GM21381 (cell line): ENCODE measurements at regions not wholly inside any gene's neighbourhood (a gene's known extent, or its start where the extent isn't known, plus 50 kb on each side); places are given as distances from the start of the nearest gene placed in this dataset.
"Not testable (repeated sequence)": the region's sequence is repeated elsewhere in the genome, so short reads cannot be mapped to it uniquely, and the experiment has no call there.

Experiments
- ATAC-seq: cut with Tn5 transposase; IDR thresholded peaks from one replicate; pipeline ENCODE4 v1.9.1; 2021; ENCODE audit warnings: mild to moderate bottlenecking, moderate library complexity; ENCODE audit not compliant: unreplicated experiment

DNA sequence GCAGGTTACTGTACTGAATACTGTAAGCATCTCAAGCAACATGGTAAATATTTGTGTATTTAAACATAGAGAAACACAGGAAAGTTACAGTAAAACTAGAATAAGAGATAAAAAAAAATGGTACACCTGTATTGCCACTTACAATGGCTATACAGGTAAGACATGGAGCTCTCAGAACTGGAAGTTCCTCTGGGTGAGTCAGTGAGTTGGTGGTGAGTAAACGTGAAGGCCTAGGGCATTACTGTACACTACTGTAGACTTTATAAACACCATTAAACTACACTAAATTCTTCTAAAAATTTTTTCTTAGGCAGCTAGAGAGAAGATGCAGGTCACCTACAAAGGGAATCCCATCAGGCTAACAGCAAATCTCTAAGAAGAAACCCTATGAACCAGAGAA is 872.9 kb downstream of the TAF11L14 start:
- no peak for ATAC-seq

DNA sequence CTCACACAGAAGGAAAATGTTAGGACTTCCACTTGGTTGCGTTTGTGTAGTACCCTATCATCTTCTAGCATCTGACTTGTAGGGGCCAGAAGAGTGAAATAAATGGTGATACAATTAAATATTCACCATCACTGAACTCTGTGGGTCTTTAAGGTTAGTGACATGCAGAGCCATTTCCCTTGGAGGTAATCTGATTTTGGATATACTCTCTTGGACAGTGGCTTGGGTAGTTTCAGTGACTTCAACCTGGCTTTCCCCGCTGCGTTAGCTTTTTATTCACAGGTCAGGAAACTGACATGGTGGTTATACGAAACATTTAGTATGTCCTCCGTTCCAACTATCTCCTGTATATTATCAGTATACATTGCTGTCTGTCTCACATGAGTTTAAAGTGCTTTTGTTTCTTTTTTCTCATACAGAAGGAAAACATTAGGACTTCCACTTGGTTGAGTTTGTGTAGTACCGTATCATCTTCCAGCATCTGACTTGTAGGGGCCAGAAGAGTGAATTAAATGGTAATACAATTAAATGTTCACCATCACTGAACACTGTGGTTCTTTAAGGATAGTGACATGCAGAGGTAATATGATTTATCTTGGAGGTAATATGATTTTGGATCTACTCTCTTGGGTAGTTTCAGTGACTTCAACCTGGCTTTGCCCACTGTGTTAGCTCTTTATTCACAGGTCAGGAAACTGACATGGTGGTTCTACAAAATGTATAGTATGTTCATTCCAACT is 883.6 kb downstream of the TAF11L14 start:
- ATAC-seq = no peak

DNA sequence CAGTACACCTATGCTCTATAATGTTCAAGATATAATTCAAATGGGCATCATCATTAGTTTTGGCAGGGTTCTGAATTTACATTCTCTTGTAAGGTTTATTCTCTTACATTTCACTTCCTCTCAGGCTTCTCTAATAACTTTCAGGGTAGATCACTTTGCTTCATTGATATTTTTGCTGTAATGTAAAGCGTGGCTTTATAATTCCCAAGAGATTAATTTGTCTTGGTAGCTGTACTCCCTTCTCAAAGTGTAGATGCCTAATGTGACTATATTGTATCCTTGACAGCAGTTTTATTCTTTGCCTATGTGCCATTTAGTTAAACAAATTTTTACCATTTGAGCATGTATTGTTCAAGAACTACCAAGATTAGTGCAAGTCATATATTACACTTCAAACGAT is 889.1 kb downstream of the TAF11L14 start:
- ATAC-seq = no peak

DNA sequence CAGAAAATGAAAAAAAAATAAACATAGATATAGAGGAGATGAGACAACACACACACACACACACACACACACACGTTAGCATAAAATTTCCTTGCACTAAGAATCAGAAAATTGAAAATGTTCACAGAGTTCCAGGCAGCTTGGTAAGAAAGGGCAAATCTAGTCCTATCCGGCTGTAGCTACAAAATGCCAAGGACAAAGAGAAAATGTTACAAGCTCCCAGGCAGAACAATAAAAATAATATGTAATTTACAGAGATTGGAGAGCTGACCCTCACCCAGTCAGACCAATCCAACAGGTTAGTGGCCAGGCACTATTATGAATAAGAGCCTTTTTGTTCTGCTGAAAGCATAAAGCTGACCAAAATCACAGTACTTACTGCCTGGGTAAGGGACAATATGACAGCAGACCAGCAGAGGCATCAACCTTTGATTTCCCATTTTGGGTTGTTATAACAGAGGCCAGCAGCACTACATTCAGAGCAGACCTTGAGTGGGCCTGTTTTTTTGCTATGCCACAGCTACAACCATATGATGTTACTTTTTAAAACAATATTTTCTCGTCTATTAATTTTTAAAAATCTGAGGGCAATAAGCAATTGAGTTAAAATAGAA is 892.6 kb downstream of the TAF11L14 start:
- ATAC-seq = no peak

DNA sequence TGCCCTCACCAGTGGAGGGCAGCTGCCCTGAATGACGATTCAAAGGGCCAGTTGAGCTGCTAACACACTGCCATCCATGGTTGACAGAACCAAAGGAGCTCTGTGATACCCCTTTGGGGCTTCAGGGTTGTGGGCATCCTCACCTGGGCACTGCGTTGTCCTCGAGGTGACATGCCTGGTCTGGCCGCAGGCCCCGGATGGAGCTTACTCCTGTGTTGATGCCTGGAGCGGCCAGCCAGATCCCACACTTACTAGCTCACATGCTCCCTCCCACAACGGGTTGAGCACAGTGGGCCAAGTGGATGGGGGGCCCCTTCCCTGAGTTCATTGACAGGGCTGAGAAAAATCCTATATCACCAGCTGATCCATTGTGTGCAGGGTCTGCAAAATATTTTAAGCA is 898.9 kb downstream of the TAF11L14 start:
- no peak for ATAC-seq

DNA sequence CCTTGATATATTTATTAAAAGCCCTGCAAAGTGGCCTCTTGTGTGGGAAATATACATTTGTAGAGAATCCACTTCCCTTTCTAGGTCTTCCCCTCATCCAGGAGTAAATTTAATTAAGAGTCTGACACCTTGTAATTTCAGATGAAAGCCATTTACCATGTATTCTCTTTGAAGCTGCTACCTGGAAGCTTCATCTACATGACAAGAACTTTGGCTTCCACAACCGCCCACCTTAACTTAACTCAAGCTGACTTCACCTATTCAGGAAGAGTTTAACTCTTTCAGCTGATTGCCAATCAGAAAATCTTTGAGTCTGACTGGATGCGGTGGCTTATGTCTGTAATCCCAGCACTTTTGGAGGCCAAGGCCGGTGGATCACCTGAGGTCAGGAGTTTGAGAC is 899.9 kb downstream of the TAF11L14 start:
- ATAC-seq = no peak

DNA sequence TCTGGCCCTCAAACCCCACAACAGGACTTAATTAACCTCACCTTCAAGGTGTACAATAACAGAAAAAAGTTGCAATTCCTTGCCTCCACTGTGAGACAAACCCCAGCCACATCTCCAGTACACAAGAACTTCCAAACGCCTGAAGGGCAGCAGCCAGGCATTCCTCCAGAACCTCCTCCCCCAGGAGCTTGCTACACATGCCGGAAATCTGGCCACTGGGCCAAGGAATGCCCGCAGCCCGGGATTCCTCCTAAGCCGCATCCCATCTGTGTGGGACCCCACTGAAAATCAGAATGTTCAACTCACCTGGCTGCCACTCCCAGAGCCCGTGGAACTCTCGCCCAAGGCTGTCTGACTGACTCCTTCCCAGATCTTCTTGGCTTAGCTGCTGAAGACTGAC is 901.5 kb downstream of the TAF11L14 start:
- not testable (repeated sequence) for ATAC-seq

DNA sequence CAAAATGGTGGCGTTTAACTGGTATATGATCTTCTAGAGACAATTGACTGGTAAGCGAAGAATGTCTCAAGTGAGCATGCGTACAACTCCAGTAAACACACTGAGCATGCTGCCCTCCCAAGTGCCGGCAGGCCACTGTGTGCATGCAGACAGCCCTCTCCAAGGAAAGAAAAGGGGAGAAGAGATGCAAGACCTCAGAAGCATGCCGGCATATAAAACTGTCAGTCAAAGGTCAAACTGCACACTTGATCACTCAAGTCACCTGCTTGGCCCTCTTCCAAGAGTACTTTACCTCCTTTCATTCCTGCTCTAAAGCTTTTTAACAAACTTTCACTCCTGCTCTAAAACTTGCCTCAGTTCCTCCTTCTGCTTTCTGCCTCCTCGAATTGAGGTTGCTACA is 910.2 kb downstream of the TAF11L14 start:
- ATAC-seq = no peak

DNA sequence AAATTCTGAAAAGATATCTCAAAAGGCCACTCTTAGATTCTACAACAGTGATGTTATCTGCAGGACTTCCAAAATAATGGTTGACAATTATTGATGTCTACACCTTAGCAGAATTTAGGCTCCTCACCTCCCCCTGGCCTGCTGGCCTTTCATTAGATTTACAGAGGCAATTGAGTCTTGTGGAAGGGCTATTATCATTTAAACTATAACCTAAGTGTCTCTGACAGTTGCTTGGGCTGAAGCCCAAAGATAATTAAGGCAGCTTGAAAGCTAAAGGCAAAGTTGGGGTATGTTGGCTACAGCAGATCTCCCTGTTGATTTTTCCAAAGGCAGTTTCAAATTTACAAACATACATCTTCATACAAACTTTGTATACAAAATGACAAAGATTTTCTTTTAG is 912.3 kb downstream of the TAF11L14 start:
- no peak for ATAC-seq

DNA sequence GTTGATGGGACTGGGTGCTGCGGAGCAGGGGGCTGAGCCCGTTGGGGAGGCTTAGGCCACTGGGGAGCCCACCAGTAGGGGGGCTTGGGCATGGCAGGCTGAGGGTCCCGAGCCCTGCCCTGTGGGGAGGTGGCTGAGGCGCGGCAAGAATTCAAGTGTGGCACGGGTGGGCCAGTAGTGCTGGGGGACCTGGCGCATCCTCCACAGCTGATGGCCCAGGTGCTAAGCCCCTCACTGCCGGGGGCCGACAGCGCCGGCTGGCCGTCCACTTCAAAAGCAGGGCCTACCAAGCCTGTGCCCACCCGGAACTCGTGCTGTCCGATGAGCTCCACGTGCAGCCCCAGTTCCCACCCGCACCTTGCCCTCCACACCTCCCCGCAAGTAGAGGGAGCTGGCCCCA is 917.5 kb downstream of the TAF11L14 start:
- ATAC-seq = no peak

DNA sequence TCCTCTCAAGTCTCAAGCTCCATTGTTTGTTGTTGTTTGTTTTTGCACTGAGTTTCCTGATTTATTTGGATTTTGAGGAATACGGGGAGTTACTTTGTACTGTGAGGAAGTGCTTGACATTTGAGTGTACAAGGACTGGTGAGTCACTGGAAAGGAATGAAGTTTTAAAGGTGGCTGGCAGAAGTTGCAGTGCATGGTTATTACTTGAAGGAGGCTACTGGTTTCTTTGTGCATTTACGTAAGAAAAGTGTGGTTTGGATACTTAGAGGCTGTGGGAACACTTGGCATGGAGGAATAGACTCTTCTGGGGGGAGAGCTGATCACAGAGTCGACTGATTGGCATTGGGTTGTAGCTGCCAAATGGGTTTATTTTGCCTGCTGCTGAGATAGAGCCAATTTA is 919.0 kb downstream of the TAF11L14 start:
- no peak for ATAC-seq

DNA sequence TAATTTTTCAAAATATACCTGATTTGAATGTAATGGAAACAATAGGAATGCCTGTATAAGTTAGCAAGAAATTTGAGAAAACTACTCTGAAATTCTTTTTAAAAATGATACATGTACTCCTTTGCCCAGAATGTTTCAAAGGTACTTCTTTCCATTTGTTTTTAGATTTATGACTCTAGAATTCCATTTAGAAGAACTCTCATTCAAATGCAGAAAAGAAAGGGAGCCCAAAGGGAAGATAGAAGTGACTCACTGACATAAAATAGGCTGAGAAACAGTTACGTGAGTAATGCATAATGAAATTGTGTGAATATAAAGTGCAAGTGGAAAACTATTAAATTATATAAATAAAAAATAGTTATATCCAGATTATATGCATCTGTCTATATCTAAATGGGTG is 926.3 kb downstream of the TAF11L14 start:
- ATAC-seq = no peak

DNA sequence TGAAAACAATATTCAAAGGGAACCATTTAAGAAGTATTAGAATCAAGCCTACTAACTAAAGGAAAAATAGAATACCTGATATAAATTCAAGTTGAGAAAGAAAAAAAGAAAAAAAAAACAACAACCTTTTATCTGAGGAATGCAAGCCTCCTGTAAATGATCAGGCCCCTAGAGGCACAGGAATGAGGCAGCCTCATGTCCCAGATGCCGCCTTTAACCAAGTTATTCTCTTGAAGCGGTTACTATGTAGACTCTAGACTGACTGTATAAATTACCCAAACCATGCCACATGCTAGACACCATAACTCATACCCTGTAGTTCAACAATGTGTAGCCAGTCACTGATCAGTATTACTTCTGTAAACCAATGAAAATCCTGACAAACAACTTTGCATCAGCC is 929.6 kb downstream of the TAF11L14 start:
- no peak for ATAC-seq

DNA sequence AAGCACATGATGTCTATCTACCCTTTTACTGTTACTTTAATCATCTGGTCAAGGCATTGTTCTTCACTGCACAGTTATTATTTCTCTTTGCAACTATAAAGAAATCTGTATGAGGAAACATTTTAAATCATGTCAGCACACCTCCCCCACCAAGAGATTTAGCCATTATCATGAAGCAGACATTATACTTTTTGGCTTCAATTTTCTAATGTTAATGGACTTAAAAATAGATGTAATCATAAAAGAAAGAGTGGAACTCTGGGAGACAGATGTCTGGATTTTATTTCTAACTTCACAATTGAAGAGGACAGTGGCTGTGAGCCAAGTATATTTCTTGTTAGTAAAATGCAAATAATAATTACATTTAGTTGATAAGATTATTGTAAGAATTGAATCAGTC is 932.4 kb downstream of the TAF11L14 start:
- ATAC-seq = no peak

DNA sequence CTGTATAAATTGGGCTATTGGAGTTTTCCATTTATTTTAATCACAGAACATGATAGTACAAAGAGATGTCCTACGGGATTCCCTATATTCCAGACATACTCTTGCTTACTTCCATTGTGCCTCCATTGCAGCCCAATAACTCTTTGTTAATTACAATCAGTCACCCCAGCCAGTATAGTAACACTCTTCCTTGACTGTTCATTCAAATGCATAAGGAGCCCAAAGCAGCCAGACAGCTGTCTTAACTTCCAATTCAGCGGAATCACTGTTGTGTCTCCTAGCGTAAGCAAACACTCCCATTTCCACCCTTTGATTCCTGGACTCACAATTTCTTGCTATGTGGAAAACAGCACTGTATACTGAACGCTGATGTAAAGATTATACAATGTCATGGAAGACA is 942.3 kb downstream of the TAF11L14 start:
- ATAC-seq = no peak

DNA sequence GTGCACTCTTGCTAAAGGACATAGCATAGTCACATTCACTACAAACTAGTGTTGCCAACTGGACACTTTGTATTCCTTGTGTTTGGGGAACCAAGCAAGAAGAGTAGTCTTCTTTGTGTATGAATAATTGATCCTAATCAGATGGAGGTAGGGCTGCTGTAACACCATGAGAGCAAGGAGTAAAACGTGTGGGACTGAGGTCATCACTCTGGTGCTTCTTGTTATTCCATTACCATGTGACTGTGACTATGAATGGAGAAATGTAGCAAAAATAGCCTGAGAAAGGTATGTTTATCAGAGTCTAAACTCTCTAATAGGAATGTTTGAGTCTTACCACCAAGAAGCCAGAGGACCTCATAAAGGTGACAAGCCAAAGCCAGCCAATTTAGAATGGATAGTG is 966.9 kb downstream of the TAF11L14 start:
- ATAC-seq = no peak

DNA sequence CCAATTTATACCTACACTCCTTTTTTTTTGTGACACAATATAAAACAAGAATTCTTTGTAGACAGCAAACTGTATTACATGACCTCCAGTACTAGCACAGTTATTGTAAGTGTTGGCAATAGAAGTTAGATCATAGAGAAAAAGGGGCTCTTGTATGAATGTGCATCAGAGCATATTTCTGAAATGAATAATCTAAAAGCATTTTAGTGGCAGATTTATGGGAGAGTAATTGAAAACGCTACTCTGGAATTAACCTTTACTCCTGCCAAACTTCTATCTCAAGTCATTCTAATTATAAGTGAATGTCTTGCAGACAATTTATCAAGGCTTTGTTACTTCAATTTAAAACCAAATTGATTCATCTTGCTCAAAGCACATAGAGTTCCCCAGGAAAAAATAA is 968.1 kb downstream of the TAF11L14 start:
- ATAC-seq = no peak

DNA sequence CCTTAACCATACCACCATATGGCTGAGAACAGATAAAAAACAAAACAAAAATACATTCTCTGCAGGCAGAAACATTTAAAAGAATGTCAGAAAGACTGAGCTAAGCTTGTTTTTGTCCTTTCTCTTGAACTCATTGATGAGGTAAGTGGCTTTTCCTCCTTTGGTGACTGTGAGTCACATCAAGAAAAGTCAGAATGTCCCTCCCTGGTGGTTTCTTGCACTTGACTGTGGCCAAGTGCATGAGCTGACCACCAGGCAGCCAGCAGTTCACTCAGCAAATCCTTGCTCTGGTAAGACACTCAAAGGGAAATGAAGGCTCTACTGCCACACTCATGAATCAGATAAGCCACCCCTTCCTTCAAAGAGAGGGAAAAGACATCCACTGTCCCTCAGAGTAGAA is 970.9 kb downstream of the TAF11L14 start:
- ATAC-seq = no peak

DNA sequence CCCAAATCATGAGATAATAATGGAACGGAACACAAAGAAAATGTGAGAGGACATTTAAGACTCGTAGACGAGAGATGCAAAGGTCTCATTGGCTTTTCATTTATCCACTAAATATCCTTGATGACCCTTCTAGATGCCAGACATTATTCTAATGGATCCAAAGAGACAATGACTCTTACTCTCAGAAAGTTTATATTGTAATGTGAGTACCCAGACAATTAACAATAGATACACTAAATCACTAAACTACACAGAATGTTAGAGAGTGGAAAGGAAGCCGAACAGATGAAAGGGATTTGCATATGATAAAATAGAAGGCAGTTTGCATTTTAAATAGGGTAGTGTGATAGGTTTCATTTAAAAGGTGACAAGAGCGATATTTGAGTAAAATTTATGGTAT is 973.3 kb downstream of the TAF11L14 start:
- ATAC-seq = no peak

DNA sequence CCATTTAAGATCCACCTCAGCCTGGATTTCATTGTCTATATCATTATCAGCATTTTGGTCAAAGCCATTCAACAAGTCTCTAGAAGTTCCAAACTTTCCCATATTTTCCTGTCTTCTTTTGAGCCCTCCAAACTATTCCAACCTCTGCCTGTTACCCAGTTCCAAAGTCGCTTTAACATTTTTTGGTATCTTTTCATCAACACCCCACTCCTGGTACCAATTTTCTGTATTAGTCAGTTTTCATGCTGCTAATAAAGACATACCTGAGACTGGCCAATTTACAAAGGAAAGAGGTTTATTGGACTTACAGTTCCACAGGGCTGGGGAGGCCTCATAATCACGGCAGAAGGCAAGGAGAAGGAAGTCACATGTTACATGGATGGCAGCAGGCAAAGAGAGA is 982.9 kb downstream of the TAF11L14 start:
- not testable (repeated sequence) for ATAC-seq

DNA sequence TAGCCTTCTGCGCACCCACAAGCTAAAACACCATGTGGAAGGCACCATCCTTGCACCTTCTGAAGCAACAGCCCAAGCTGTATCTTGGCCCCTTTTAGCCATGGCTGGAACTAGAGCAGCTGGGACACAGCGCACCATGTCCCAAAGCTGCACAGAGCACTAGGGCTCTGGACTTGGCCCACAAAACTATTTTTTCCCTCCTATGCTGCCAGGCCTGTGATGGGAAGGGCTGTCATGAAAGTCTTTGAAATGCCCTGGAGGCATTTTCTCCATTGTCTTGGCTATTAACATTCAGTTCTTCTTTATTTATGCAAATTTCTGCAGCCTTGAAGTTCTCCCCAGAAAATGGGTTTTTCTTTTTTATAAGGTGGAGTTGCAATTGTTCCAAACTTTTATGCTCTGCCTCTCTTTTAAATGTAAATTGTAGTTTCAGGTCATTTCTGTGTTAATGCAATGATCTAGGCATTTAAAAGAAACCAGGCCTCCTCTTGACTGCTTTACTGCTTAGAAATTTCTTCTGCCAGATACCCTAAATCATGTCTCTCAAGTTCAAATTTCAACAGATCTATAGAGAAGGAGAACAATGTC is 996.3 kb downstream of the TAF11L14 start:
- no peak for ATAC-seq

DNA sequence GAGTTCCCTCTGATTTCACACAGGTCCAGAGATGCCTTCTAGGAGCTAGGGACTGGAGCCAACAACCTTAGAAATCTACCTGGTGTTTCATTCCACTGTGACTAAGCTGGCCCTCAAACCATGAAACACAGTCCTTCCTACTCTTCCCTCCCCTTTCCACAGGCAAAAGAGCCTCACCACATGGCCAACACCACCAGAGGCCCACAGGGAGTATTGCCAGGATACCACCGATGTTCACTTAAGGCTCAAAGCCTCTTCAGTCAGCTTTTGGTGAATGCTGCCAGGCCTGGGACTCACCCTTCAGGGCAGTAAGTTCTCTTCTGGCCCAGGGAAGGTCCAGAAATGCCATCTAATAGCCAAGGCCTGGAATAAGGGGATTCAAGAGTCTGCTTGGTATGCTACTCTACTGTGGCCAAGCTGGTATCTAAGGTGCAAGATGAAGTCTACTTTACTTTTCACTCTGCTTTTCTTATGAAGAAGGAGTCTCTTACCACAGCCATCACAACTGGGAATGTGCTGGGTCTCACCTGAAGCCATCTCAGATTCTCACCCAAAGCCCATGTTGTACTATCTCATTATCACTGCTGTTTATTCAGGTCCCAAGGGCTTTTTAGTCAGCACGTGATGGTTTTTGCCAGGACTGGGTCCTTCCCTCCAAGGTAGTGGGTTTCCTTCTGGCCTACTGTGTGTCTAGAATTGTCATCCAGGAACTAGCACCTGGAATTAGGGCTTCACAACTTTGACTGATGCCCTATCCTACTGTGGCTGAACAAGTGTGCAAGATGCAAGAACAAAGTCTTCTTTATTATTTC is 1018.4 kb downstream of the TAF11L14 start:
- no peak for ATAC-seq
